ENCODE measurements at regions not wholly inside any gene's neighbourhood (a gene's known extent, or its start where the extent isn't known, plus 50 kb on each side); places are given as distances from the start of the nearest gene placed in this dataset.

DNA sequence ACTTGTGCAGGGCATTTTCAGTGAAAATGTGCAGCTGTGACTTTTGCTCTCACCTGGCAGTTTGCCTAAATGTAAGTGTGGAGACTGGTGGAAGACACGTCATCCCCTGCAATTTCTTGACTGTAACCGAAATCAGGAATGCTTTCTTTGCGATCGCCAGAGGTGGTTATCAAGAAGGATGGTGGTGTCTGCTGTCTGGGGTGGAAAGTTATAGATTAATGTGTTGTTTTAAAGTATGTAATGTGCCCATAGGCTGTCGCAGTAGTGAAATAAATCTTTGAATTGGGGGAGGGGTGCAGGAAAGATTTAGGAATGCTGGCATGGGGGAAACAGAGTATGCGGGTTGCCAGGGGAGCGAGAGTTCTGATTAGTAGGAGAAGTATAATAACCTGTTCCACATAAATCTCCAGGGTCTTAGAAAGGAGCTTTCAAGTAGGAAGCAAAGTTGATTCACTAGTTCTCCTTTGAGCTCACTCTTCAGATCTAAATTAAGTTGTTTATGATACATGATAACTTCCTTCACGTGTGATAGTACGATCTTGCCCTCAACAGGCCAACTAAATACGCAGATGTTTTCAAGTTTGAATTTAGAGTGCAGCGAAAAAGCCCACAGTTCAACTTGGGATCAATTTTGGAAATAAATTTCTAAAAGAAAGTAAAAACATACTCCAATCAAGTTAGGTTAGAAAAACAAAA, 1520.0 kb upstream of the SLC10A2 start:
- no peak overlapping the region for H3K4me3 ChIP-seq (ENCODE audit: low read length)
- no peak for TF ChIP-seq ZNF274 (IDR thresholded peaks at IDR 0.05; ENCODE audit: low read depth, low read length)

DNA sequence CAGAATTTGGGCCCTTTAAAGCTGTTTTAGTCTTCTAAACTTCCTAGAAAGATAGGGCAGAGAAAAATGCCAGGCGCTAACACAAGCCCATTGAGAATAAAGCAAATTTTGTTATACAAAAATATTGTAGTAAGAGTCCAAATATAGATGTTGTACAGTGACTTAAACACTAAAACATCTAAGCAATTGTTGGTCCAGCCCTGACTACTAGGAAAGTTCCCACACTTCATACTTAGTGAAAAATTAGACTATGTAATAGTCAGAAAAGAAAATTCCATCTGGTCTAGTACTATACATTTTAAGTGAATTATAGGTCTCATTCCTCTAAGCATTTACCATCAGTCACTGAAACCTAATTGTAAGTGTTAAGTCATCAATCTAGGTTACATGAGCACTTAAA, 1518.3 kb upstream of the SLC10A2 start:
- H3K4me3 ChIP-seq (ENCODE audit: low read length) = no peak overlapping the region
- no peak for TF ChIP-seq ZNF274 (IDR thresholded peaks at IDR 0.05; ENCODE audit: low read depth, low read length)

DNA sequence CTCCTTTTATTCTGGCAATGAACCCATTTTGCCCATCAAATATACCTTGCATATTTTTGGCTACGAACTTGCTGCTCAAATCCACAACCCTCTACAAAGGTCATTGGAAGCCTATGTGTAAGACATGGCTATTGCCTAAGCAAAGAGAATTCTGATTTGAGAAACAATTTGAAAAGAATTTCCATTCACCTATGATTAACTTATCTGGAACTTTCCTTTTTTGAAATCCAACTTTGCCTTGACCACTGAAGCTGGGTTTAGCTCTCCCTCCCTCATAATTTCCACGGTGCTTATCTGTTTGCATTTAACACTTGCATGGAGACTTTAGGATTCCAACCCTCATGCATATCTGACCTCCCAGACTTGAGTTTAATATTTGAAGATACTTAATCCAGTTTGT, 1514.7 kb upstream of the SLC10A2 start:
- TF ChIP-seq ZNF274 (IDR thresholded peaks at IDR 0.05; ENCODE audit: low read depth, low read length) = no peak
- no peak overlapping the region for H3K4me3 ChIP-seq (ENCODE audit: low read length)

DNA sequence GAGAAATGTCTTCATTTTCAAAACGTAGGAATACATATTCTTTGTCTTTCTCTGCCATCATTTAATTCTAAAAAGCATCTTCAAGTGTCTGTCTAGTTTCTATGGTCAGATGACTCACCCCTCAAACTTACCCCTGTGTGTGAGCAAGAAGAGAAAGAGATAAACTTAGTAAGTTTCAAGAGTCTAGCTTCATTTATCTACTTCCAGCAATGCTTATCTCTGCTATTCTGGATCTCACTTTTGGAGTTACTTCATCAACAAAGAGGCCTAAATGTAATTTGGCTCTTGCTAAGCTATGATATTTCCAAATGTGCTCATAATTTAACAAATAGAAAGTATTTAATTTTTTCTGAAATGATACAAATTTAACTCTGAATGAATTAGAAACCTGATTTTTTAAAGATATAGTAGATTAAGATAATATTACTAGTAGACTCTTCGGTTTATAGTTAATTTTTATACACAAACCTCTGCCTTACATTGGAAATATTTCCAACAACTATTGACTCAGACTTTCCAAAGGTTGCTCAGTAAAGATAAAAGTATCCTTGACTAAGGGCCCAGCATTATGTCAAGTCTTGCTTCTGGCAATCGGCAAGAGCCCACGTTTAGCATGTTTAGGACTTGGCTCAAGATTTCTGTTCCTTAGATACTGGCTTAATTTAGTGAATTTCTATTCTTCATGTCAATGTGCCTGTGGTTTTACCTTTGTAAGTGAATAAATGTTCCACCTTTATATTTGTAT, 1511.0 kb upstream of the SLC10A2 start:
- TF ChIP-seq ZNF274 (IDR thresholded peaks at IDR 0.05; ENCODE audit: low read depth, low read length) = no peak
- no peak overlapping the region for H3K4me3 ChIP-seq (ENCODE audit: low read length)

DNA sequence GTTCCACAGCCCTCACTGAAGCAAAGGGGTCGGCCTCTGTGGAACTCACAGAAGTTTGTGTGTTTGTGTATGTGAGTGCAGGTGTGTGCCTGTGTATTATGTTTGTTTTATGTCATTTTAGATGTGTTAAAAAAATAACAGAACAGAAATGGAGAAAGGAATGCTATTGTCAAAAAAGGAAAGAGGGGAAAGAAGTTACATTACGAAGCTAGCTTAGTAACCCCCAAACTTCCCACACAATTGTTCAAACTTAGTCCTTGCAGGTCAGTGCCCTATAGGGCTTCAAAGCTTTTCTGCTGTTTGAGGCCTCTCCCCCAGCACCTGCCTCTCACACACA, 1505.6 kb upstream of the SLC10A2 start:
- H3K4me3 ChIP-seq (ENCODE audit: low read length) = no peak overlapping the region
- TF ChIP-seq ZNF274 (IDR thresholded peaks at IDR 0.05; ENCODE audit: low read depth, low read length) = no peak

DNA sequence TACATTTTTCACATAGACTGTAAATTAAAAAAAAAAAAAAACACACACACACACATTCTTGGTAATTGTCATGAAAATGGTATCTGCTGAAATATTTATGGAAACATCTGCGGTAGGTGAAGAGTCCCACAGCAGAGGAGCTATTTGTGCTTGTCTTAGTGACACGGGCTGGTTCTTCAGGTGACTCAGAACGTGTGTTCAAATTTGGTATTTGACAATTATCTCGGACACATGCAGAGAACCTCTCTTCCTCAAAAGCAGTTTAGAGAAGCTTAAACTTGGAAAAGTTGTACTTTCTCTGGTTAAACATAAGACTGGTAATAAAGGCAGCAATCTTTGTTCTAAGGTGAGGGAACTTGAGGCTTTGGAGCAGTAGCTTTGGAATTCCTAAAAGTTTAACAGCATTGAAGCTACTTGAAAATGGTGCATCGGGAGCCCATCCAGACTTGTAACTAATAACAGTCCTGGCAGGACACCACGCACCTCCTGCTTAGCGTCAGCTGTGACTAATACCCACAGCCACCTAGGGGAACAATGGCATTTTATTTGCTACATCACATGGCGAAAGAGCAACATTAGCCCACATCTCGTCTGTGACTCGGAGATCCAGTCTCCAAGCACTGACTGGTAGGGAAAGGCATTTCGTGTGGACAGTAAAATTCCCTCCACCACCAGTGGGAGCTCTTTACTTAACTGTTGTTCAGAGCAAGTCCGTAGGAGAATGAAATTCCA, 1505.1 kb upstream of the SLC10A2 start:
- no peak overlapping the region for H3K4me3 ChIP-seq (ENCODE audit: low read length)
- TF ChIP-seq ZNF274 (IDR thresholded peaks at IDR 0.05; ENCODE audit: low read depth, low read length) = no peak

DNA sequence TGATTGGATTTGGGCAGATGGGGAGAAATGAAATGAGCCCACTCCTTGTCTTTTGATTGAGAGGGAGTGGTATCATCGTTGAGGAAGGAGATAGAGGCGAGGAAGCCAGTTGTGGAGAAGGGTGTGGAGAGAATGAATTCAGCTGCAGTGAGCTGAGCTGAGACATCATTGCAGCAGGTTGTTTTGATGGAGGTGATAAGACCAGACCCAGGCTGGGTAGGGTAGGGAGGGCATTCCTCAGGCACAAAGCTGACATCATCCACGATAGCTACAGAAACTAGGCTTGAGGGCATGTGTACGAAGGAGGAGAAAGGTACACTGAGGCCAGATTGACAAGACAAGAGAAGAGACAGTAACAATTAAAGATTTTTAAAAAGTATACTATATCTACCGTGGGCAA, 1500.9 kb upstream of the SLC10A2 start:
- H3K4me3 ChIP-seq (ENCODE audit: low read length) = no peak overlapping the region
- TF ChIP-seq ZNF274 (IDR thresholded peaks at IDR 0.05; ENCODE audit: low read depth, low read length) = no peak

DNA sequence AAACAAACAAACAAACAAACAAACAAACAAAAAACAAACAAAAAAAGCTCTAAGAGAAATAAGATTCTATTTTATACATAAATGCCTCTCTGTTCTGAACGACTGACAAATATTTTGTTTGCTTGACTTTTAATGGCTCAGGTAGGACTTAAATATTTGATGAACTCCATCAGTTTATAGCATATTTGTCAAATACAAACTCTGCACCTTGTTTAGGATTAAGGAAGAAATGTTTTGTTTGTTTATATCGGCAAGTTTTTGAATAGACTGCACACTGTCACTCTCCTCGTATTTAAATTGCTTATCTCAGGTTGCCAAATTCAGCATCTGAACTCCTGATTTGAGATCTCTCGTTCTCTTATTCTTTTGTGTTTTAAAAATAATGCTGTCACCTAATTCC, 1499.7 kb upstream of the SLC10A2 start:
- no peak for TF ChIP-seq ZNF274 (IDR thresholded peaks at IDR 0.05; ENCODE audit: low read depth, low read length)

DNA sequence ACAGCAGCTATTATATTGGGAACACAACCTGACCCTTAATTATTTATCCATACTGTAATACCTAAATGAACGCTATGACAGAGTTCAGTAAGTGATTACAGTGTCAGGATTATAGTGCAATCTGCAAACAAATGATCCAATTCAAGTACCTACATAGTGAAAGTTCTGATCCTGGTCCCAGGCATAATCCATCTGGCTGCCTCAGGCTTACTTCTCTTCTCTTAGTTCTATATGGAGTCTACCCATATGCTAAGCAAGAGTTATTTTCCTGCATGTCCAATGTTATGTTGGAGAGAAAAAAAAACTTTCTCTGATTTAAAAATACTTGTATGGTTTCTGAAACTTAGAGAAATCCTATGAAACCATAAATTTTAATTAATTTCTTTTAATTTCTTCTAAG, 1487.7 kb upstream of the SLC10A2 start:
- no peak overlapping the region for H3K4me3 ChIP-seq (ENCODE audit: low read length)
- TF ChIP-seq ZNF274 (IDR thresholded peaks at IDR 0.05; ENCODE audit: low read depth, low read length) = no peak

More for the DNA sequence above, 1499.7 kb upstream of the SLC10A2 start:
- H3K4me3 ChIP-seq (ENCODE audit: low read length) = no peak overlapping the region

DNA sequence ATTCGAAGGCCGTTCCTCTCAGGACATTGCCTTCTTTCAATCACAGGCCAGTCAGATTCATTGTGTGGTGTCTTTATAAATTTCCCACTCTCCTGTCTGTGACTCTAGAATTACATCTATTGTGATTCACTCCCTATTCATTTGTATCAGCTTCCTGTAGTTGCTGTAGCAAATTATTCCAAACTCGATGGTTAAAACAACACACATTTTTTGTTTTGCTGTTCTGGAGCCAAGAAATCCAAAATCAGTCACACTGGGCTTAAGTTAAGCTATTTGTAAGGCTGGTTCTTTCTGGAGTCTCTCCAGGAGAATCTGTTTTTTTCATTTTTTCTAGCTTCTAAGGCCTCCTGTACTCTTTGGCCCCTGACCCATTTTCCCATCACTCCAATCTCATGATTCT, 1487.0 kb upstream of the SLC10A2 start:
- H3K4me3 ChIP-seq (ENCODE audit: low read length) = no peak overlapping the region
- TF ChIP-seq ZNF274 (IDR thresholded peaks at IDR 0.05; ENCODE audit: low read depth, low read length) = no peak

DNA sequence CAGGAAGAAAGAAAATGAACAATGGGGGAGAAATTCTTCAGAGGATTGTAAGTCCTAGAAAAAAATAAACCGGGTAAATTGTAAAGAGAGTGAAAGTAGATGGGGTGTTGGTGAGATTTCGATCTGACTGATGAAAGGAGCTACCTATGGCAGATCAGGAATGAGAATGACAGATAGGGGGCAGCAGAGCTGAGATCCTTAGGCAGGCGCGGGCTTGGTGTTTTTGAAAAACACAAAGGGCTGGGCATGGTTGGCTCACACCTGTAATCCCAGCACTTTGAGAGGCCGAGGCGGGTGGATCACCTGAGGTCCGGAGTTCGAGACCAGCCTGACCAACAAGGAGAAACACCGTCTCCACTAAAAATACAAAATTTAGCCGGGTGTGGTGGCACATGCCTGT, 1468.6 kb upstream of the SLC10A2 start:
- H3K4me3 ChIP-seq (ENCODE audit: low read length) = no peak overlapping the region
- no peak for TF ChIP-seq ZNF274 (IDR thresholded peaks at IDR 0.05; ENCODE audit: low read depth, low read length)

DNA sequence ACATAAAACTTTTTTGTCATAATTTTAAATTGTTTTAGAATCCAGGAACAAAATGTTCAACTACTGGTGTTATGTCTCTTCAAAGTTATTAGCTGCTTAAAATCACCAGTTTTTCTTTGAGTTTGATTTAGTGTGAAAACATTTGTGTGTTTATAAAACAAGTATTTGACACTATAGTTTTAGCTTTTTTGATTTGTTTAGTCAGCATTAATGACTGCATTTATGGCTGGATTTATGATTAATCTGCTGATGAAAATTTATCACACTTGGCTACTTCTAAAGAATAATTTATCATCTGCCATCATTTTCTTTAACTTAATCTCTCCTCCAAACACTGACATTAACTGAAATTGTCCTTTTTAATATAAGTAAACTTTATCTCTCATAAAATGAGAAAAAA, 1465.9 kb upstream of the SLC10A2 start:
- no peak overlapping the region for H3K4me3 ChIP-seq (ENCODE audit: low read length)
- TF ChIP-seq ZNF274 (IDR thresholded peaks at IDR 0.05; ENCODE audit: low read depth, low read length) = no peak

DNA sequence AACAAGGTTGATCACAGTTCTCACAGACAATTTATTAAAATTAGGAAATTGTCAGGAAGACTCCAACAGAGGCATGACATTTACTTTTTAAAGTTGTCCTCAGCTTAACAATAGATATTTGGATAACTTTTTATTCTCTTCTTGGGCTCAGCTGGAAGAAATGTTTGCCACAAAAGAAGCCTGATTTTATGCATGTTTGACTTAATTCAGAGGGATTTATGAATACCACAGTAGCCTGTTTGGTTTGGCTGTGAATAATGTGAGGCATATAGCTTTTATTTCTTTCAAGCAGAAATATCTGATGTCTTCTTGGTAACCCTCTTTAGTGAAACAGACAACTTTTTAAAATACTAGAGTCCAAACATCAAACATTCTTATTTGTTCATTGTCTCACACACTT, 1464.5 kb upstream of the SLC10A2 start:
- no peak for TF ChIP-seq ZNF274 (IDR thresholded peaks at IDR 0.05; ENCODE audit: low read depth, low read length)
- no peak overlapping the region for H3K4me3 ChIP-seq (ENCODE audit: low read length)

DNA sequence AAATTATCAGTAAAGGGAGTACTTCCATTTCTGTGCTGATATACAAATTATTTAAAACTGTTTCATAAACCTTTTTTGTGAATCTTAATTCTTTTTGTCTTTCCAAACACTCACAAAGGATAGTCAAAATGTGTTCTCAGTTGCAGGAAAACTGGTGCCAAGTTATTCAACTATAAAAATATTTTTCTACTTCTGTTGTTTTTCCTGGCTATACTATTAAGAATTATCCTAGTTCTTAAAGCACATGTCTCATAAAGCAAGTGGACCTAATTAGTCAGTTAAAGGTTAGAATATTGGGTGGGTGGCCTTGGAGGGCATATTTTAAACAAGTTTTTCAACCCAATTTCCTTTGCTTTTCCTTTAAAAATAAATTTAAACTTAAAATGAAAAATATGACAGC, 1460.3 kb upstream of the SLC10A2 start:
- no peak overlapping the region for H3K4me3 ChIP-seq (ENCODE audit: low read length)
- no peak for TF ChIP-seq ZNF274 (IDR thresholded peaks at IDR 0.05; ENCODE audit: low read depth, low read length)

DNA sequence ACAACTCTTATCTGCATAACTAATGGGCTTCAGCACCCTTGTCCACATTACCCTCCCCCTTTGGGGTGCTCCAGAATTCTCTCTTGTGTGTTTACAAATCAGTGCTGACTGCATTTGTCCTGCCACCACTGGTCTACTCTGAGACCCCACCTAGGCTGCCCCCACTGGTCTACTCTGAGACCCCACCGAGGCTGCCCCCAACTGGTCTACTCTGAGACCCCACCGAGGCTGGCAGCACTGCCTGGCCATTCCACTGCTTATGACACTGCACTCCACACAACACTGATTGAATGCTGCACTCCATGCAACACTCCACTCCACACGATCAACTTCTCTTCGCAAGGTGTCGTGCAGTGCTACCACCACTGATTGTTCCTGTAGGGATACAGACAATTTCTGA, 1459.2 kb upstream of the SLC10A2 start:
- H3K4me3 ChIP-seq (ENCODE audit: low read length) = no peak overlapping the region
- TF ChIP-seq ZNF274 (IDR thresholded peaks at IDR 0.05; ENCODE audit: low read depth, low read length) = no peak

Data from GM08714 (cell line).